B cell (primary cell): ENCODE measurements at regions not wholly inside any gene's neighbourhood (a gene's known extent, or its start where the extent isn't known, plus 50 kb on each side); places are given as distances from the start of the nearest gene placed in this dataset.
"Not testable (repeated sequence)": the region's sequence is repeated elsewhere in the genome, so short reads cannot be mapped to it uniquely, and the experiment has no call there.

ENCODE experiments used
- ATAC-seq: fragments of 200-7000 bp; cut with Tn5 transposase; one replicate; pipeline ENCODE4 v1.10.0; 2021; ENCODE audit warnings: low read depth, mild to moderate bottlenecking, moderate number of reproducible peaks, moderate library complexity
- CTCF ChIA-PET: fragments of 350-600 bp; sonication (Branson Sonifier 250); formaldehyde crosslinking; loops from one replicate; lab custom pipeline; 2021; ENCODE audit warnings: antibody characterized with exemption, inconsistent platforms; lab: Charles Lee
- POLR2A ChIA-PET: fragments of 350-600 bp; sonication (Branson Sonifier 250); formaldehyde crosslinking; loops from one replicate; lab custom pipeline; 2021; ENCODE audit warnings: antibody characterized with exemption; lab: Charles Lee
- DNase-seq: peaks from one replicate; pipeline ENCODE4 v3.0.0; 2013
- H2AFZ ChIP-seq: 2 replicates; pipeline ENCODE4 v1.6.1; 2012; ENCODE audit warnings: mild to moderate bottlenecking, low read depth, low read length; ENCODE audit not compliant: insufficient read depth, poor library complexity, severe bottlenecking
- H3K27ac ChIP-seq, 2 donors: 1 replicate in 1 of 2; 2 replicates in 1 of 2; pipeline ENCODE4 v1.5.1; 2012 to 2013; ENCODE audit warnings: low read length in 2 of 2, mild to moderate bottlenecking in 2 of 2, moderate library complexity in 1 of 2
- H3K27me3 ChIP-seq, 4 experiments: fragments of 200-600 bp in 1 of 4; sonication (generic) in 1 of 4; replicated peaks in 1 of 4; 1 replicate in 2 of 4; 2 replicates in 2 of 4; pipeline versions ENCODE4 v1.6.1 to v1.7.0; 2013 to 2016; ENCODE audit warnings: low read length in 3 of 4, mild to moderate bottlenecking in 2 of 4, mixed read lengths in 1 of 4, moderate library complexity in 1 of 4; ENCODE audit not compliant: insufficient read depth in 4 of 4, control insufficient read depth in 3 of 4; ENCODE audit errors: control extremely low read depth in 1 of 4
- H3K36me3 ChIP-seq, 2 experiments: replicated peaks in 1 of 2; 1 replicate in 1 of 2; 2 replicates in 1 of 2; pipeline versions ENCODE4 v1.6.1 to v1.7.1; 2013; ENCODE audit warnings: low read length in 1 of 2; ENCODE audit not compliant: insufficient read depth in 2 of 2, control insufficient read depth in 1 of 2; ENCODE audit errors: control extremely low read depth in 1 of 2, extremely low read depth in 1 of 2
- H3K4me1 ChIP-seq, 2 donors: fragments of 200-600 bp in 1 of 2; sonication (generic) in 1 of 2; 1 replicate in 1 of 2; 2 replicates in 1 of 2; pipeline versions ENCODE4 v1.5.1 to v1.6.1; 2013 to 2017; ENCODE audit warnings: low read length in 2 of 2; ENCODE audit not compliant: control insufficient read depth in 2 of 2, insufficient read depth in 2 of 2
- H3K4me2 ChIP-seq: replicated peaks from 2 replicates; pipeline ENCODE3; 2012; ENCODE audit warnings: mild to moderate bottlenecking, low read depth, low read length; ENCODE audit not compliant: poor library complexity, severe bottlenecking
- H3K4me3 ChIP-seq, 5 experiments: fragments of 200-600 bp in 1 of 5; sonication (generic) in 1 of 5; 1 replicate in 3 of 5; 2 replicates in 2 of 5; pipeline versions ENCODE4 v1.5.1 to v1.7.0; 2011 to 2016; ENCODE audit warnings: low read length in 4 of 5, mild to moderate bottlenecking in 4 of 5, low read depth in 2 of 5, control low read depth in 1 of 5, moderate library complexity in 1 of 5; ENCODE audit not compliant: insufficient read depth in 1 of 5; ENCODE audit errors: control extremely low read depth in 1 of 5, extremely low read depth in 1 of 5
- H3K79me2 ChIP-seq: fragments of 200-600 bp; sonication (generic); one replicate; pipeline ENCODE4 v1.6.0; 2016; ENCODE audit warnings: low read length; ENCODE audit not compliant: control insufficient read depth, insufficient read depth
- H3K9ac ChIP-seq: fragments of 200-600 bp; sonication (generic); 2 replicates; pipeline ENCODE4 v1.6.1; 2017; ENCODE audit warnings: mild to moderate bottlenecking, low read length, moderate library complexity
- H3K9me3 ChIP-seq, 3 donors: one replicate each; pipeline versions ENCODE4 v1.6.1 to v1.7.1; 2013; ENCODE audit warnings: low read length in 2 of 3; ENCODE audit not compliant: control insufficient read depth in 2 of 3, insufficient read depth in 1 of 3; ENCODE audit errors: control extremely low read depth in 1 of 3
- H4K20me1 ChIP-seq: 2 replicates; pipeline ENCODE4 v1.6.0; 2012; ENCODE audit warnings: mild to moderate bottlenecking, low read length; ENCODE audit not compliant: insufficient read depth, control insufficient read depth, poor library complexity, severe bottlenecking
- H3K27ac Mint-ChIP-seq: one replicate; pipeline ENCODE4 v1.8.0; 2021; ENCODE audit warnings: mixed read lengths
- H3K27me3 Mint-ChIP-seq: one replicate; pipeline ENCODE4 v1.8.0; 2021; ENCODE audit warnings: mixed read lengths
- H3K4me1 Mint-ChIP-seq: one replicate; pipeline ENCODE4 v1.8.0; 2021; ENCODE audit warnings: mixed read lengths
- H3K4me3 Mint-ChIP-seq: one replicate; pipeline ENCODE4 v1.8.0; 2021; ENCODE audit warnings: mixed read lengths
- H3K9me3 Mint-ChIP-seq: one replicate; pipeline ENCODE4 v1.8.0; 2022; ENCODE audit warnings: mixed read lengths; ENCODE audit not compliant: insufficient read depth
- EZH2 ChIP-seq: IDR thresholded peaks from 2 replicates; pipeline ENCODE4 v1.6.1; 2012; ENCODE audit warnings: borderline replicate concordance, low read depth, mild to moderate bottlenecking, moderate library complexity, low read length; ENCODE audit not compliant: insufficient read depth, poor library complexity, severe bottlenecking
- WGBS: methylation state at CpG from one replicate; pipeline ENCODE4 v1.1.5; 2013; ENCODE audit warnings: missing lambda C conversion rate; ENCODE audit not compliant: insufficient coverage; 5-methylcytosine and 5-hydroxymethylcytosine counted together
- intact Hi-C: fragments of 100-400 bp; cut with micrococcal nuclease; formaldehyde crosslinking; loops from one replicate; pipeline ENCODE4 v1.10.0; 2022
- TF ChIP-seq, protein P1 (sequence below): fragments of 200-600 bp; IDR thresholded peaks from one replicate; pipeline ENCODE4 v1.8.0; 2022; ENCODE audit warnings: antibody characterized with exemption, mild to moderate bottlenecking

DNA sequence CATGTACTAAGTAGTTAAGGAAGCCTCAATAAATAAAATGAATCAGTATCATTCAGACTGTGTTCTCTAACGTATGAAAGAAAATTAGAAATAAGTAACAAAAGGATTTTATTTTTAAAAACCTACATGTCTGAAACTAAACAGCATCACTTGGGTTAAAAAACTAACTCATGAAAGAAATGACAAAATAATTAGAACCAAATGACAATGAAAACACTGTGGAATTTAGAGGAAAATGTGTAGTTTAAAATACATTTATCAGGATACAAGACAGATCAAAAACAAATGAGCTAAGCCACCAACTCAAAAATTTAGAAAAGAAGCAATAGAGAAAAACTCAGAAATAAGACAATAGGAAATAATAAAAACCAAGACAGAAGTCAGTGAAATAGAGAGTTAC is 108.7 kb downstream of the TENT5C start:
- intact Hi-C loops: no loop called here
- Mint-ChIP-seq H3K4me1 (no peaks in the 10 kb centered on the region), H3K4me3 (no peak overlapping the region), H3K27ac (no peak overlapping the region), H3K9me3 (peaks cover 6% of the 10 kb centered on the region), H3K27me3 (peaks cover 28% of the 10 kb centered on the region)
- WGBS: no CpG with 5 or more reads among the region's 1 CpG
- Histone ChIP-seq H3K27ac (no peak overlapping the region), H3K9ac (no peak overlapping the region), H3K79me2 (no peaks in the 10 kb centered on the region), H3K4me1 (no peaks in the 10 kb centered on the region), H3K27me3 (peaks cover 0 to 8% (median 5%) of the 10 kb centered on the region in 4 experiments), H2AFZ (no peak overlapping the region), H3K9me3 (peaks cover 0 to 16% (median 2%) of the 10 kb centered on the region in 3 donors), H3K4me2 (no peak overlapping the region), H3K36me3 (no peaks in the 10 kb centered on the region), H4K20me1 (no peaks in the 10 kb centered on the region), H3K4me3 (no peak overlapping the region)
- CTCF ChIA-PET: no interaction called here
- DNase-seq: no peak
- POLR2A ChIA-PET: no interaction called here
- TF ChIP-seq, protein P1, sequence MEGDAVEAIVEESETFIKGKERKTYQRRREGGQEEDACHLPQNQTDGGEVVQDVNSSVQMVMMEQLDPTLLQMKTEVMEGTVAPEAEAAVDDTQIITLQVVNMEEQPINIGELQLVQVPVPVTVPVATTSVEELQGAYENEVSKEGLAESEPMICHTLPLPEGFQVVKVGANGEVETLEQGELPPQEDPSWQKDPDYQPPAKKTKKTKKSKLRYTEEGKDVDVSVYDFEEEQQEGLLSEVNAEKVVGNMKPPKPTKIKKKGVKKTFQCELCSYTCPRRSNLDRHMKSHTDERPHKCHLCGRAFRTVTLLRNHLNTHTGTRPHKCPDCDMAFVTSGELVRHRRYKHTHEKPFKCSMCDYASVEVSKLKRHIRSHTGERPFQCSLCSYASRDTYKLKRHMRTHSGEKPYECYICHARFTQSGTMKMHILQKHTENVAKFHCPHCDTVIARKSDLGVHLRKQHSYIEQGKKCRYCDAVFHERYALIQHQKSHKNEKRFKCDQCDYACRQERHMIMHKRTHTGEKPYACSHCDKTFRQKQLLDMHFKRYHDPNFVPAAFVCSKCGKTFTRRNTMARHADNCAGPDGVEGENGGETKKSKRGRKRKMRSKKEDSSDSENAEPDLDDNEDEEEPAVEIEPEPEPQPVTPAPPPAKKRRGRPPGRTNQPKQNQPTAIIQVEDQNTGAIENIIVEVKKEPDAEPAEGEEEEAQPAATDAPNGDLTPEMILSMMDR: no peak
- no peak for TF ChIP-seq EZH2
- no peak for ATAC-seq

DNA sequence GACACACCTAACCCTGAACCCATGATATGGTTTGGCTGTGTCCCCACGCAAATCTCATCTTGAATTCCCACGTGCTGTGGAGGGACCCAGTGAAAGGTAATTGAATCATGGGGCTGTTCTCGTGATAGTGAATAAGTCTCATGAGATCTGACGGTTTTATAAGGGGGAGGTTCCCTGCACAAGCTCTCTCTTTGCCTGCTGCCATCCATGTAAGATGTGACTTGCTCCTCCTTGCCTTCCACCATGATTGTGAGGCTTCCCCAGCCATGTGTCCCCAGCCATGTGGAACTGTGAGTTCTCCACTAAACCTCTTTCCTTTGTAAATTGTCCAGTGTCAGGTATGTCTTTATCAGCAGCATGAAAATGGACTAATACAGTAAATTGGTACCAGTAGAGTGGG is 110.2 kb downstream of the TENT5C start:
- H3K4me2 ChIP-seq, intact Hi-C loops, H2AFZ ChIP-seq, DNase-seq, H3K9ac ChIP-seq, H3K4me3 ChIP-seq, H3K27ac Mint-ChIP-seq, POLR2A ChIA-PET, H3K27me3 ChIP-seq, H3K27ac ChIP-seq, H3K36me3 ChIP-seq, ATAC-seq, H3K4me1 Mint-ChIP-seq, H4K20me1 ChIP-seq, H3K4me1 ChIP-seq, H3K9me3 Mint-ChIP-seq, H3K79me2 ChIP-seq, H3K4me3 Mint-ChIP-seq: not testable (repeated sequence)
- CTCF ChIA-PET: interaction anchor here (1.4 kb wide), 1 partner anchor 181 kb away, joined by 4 read pairs; no protein-coding TSS in a partner anchor
- H3K9me3 ChIP-seq: peaks cover 0 to 24% (median 2%) of the 10 kb centered on the region in 3 donors
- WGBS: 90% methylated on average over 2 of the region's 4 CpGs
- H3K27me3 Mint-ChIP-seq: peaks cover 34% of the 10 kb centered on the region

DNA sequence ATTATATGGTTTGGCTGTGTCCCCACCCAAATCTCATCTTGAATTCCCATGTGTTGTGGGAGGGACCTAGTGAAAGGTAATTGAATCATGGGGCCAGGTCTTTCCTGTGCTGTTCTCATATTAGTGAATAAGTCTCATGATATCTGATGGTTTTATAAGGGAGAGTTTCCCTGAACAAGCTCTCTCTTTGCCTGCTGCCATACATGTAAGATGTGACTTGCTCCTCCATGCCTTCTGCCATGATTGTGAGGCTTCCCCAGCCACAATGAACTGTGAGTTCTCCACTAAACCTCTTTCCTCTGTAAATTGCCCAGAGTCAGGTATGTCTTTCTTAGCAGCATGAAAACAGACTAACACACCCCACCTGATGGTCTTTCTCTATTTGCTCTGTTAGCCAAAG is 112.1 kb downstream of the TENT5C start:
- DNase-seq, H3K9me3 Mint-ChIP-seq: not testable (repeated sequence)

More for the DNA sequence above, 112.1 kb downstream of the TENT5C start:
- H3K36me3 ChIP-seq, H3K4me2 ChIP-seq, H2AFZ ChIP-seq, H3K4me3 Mint-ChIP-seq, H3K4me1 ChIP-seq, CTCF ChIA-PET, ATAC-seq, intact Hi-C loops, H3K4me1 Mint-ChIP-seq, H3K27ac ChIP-seq, H3K9ac ChIP-seq, H3K27ac Mint-ChIP-seq, H3K4me3 ChIP-seq, H3K79me2 ChIP-seq, POLR2A ChIA-PET, H3K27me3 ChIP-seq, H4K20me1 ChIP-seq: not testable (repeated sequence)
- peaks cover 0 to 27% (median 2%) of the 10 kb centered on the region in 3 donors for H3K9me3 ChIP-seq
- H3K27me3 Mint-ChIP-seq: peaks cover 36% of the 10 kb centered on the region
